ENCODE measurements at regions not wholly inside any gene's neighbourhood (a gene's known extent, or its start where the extent isn't known, plus 50 kb on each side); places are given as distances from the start of the nearest gene placed in this dataset.

DNA sequence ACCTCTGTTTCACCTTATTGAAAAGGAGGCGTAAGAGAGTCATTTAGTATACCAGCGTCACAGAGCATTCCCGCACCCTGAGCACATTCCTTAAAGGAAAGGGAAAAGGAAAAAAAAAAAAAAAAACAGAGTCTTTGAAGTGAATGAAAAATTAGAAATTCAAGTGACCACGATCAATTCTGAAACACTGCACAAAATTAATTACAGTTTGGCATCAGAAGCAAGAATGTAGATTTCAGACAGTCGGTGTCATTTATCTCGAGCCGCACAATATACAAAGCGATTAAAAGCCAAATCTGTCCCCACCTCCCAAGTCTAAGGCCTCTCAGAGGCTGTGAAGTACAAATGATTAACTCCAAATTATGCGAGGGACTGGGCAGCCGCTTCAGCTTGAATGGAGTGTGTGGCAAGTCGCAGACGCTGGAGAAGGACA is 173.7 kb upstream of the ZNF507 start:
- DNase-seq (ENCODE audit: low read depth, low spot score) = no peak

DNA sequence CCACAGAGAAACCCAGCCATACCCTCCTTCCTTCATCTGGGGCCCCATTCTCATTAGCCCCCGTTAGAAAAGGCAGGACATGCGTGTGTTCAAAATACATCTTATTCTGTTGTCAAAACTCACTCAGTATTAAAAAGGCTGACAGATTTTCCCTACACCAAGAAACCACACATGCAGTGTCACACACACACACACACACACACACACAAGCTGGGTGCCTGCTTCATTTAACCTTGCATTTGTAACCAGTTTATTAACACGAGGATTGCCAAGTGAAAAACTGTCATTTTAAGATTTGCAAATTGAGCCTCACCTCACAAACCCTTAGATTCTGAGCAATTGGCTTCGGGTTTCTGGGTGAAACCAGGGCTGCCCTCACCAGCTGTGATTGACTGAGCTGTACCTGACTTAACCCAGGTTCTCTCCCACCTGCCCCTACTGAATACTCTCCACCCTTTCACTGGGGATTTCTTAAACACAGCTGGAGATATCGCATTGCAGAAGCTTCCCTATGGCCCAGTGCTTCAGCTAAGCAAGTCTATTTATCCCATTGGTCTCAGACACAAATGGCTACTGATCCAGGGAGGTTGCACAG is 172.7 kb upstream of the ZNF507 start:
- no peak for DNase-seq (ENCODE audit: low read depth, low spot score)

DNA sequence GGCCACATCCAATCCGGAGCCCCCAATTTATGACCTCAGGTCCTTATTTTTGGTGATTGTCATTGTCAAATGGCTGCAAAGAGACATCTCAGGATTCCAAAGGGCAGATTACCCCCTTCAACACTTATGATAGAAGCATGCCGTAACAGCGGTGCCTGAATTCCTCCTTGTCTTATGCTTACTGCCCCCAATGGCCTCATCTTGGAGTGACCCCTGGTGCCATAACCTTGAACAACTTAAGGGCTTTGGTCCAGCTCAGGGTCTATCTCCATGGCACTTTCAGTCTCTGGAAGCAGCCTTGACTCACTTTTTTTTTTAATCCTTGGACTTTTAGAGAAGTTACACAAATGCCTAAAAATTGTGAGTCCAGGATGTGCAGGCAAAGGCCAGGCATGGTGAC is 171.6 kb upstream of the ZNF507 start:
- DNase-seq (ENCODE audit: low read depth, low spot score) = no peak

DNA sequence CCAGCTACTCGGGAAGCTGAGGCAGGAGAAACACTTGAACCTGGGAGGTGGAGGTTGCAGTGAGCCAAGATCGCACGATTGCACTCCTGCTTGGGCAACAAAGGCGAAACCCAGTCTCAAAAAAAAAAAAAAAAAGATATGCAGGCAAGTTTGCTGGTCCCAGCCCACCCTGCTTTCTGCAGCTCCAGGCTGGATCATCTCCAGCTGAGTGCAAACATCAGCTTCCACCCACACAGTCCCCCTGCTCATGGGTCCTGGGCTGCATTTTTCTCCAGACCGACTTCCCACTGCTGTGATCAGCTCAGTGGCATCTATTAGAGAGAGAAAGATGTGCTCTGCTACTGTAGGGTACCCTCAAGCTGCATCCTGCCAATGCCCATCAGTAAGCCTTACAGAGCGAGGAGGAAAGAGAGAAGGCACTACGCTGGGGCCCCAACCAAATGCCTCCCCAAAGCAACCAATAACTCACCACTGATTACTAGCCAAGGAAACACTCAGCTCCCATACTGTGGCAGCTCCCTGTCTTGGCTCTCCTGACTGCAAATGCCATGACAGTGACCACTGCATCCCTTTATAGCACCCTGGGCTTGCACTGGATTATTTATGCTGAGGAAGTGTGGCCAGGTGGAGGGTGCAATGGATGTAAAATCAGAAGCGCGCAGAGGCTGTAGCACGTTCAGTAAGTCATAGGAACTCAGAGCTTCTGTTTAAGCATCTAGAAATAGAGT is 170.9 kb upstream of the ZNF507 start:
- DNase-seq (ENCODE audit: low read depth, low spot score) = no peak

DNA sequence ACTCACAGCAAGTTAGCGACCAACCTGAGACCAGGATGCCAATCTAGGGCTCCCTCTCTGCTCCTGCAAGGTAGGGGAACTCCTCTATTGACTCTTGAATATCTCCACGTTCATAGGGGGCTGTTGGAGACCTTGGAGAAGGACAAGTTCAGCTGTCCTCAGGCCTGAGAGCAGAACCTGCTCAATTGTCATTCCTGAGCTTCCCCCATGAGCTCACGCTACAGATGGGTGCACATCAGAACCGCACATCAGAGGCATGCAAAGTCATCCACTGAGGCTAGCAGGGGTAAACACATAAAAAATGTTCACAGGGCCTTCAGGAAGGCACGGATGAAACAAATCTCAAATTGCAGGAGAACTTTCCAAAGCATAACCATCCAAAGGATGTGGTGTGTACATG is 168.8 kb upstream of the ZNF507 start:
- DNase-seq (ENCODE audit: low read depth, low spot score) = no peak

DNA sequence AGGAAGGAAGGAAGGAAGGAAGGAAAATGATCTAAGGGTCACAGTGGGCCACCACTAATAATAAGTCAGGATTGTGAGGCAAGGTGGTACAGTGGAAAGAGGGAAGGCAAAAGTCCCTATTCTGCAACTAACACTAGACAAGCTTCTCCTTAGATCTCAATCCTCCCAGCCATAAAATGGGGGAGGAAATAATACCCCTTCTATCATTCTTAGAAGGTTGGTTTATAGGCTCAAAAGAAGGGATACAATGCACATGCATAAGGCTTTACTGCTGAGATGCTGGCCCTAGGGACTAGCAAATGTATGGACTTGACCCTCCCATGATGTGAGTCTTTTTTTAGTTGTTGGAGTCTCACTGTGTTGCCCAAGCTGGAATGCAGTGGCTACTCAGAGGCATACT is 167.7 kb upstream of the ZNF507 start:
- DNase-seq (ENCODE audit: low read depth, low spot score) = no peak

DNA sequence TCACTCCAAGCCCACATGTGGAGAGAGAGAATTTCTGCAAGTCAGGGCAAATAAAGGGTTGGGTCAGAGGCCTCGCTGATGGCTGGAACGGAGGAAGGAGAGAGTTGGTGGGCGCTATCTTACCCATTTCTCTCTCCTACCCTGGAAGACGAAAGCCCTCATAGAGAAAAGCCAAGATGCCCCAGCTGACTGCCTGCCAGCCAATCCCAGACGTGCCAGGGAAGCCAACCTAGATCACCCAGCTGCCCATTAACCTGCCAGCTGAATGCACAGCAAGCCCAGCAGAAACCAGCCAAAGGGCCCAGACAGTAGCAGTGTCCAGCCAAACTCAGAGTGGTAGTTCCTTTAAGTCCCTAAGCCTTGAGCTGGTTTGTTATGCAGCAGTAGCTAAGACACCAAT is 167.0 kb upstream of the ZNF507 start:
- DNase-seq (ENCODE audit: low read depth, low spot score) = no peak

DNA sequence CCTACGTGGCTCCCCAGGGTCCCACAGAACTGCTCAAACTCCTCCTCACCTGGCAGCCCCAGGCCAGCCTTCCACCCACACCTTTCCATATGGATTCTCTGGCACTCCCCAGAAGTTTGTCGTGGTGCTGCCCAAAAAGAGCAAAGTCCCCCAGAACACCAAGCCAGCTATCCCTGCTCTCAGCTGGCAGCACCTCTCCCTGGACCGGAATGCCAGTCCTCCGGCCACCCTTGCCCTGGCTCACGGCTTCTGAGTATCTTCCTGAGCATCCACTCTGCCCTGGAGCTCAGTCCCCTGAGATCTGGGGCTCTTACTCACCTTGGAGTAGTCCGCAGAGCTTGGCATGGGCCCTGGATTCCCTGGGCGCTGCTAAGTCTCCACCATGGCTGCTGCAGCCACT is 166.5 kb upstream of the ZNF507 start:
- no peak for DNase-seq (ENCODE audit: low read depth, low spot score)

DNA sequence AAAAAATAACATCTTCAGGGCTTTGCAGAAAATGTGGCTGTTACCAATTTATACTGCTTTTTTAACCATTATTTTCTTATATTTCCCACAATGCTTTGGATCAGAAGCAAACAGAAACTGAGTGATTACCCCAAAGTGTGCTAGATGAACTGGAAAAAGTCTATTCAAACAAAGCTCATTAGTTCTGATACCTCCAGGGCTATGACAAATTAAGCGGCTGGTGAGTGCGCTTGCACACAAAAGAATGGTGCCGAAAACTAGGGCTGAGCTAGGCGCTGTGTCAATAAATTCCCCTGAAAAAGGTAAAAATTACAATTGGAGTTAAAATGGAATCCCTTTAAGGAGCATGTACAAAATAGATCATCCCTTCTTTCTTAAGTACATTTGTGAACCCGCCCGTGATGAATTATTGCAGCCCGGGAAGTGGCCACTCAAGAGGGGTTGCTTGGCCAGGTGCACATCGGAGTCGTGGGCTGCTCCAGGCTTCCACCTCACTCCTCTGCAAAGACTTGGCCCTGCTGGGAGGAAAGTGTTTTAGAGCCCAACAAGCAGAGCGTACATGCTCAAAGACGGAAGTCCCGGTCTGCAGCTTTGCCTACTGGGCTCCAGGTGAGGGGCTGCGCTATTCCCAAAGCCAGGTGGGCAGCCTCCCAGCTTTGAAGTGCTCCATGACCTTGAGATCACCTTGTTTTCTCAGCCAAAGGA is 164.0 kb upstream of the ZNF507 start:
- no peak for DNase-seq (ENCODE audit: low read depth, low spot score)

DNA sequence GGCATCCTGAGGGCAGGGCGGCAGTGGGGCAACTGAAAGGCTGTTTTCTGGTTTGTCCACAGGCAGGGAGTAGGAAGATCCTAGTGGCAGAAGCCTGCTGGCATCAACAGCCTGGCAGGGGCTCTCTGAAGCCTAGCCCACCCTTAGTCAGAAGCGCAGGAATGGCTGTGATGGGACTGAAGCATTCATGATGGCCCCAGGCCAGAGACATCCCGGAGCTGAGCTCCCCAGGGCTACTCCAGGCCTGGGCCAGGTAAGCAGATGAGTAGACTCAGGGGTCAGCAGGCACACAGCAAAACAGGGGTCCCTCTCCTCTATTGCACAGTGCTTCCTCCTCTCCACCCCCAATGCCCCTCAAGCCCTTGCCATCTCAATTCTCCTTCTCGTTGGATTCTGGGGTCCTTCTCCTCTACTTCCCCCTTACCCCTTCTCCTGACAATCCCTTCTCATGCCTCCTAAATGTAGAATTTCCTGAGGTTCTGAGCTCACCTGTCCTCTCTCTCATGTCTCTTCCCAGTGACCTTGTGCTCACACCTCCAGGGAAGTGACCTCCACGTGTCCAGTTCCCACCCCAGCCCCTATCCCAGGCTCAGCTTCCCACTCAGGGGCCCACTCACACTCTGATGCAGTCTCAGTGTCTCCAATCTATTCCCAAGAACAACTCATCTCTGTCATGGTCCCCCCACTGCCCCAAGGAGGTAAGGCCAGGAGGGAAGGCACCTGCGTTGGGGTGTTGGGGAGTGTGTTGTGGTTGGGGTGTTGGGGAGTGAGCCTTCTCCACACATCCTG is 158.7 kb upstream of the ZNF507 start:
- no peak for DNase-seq (ENCODE audit: low read depth, low spot score)

DNA sequence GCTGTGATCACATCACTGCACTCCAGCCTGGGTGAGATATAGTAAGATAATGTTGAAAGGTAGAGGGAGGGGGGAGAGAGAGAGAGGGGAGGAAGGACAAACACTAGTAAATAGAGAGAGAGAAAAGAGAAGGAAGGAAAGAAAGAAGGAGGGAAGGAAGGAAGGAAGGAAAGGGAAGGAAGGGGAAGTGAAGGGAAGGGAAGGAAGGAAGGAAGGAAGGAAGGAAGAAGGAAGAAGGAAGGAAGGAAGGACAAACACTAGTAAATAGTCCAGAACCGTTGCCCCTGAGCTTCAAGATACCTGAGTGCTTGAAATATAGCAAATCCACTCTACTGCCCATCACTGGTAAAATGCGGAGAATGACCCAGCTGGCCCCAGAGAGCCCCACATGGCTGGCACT is 156.5 kb upstream of the ZNF507 start:
- DNase-seq (ENCODE audit: low read depth, low spot score) = no peak

DNA sequence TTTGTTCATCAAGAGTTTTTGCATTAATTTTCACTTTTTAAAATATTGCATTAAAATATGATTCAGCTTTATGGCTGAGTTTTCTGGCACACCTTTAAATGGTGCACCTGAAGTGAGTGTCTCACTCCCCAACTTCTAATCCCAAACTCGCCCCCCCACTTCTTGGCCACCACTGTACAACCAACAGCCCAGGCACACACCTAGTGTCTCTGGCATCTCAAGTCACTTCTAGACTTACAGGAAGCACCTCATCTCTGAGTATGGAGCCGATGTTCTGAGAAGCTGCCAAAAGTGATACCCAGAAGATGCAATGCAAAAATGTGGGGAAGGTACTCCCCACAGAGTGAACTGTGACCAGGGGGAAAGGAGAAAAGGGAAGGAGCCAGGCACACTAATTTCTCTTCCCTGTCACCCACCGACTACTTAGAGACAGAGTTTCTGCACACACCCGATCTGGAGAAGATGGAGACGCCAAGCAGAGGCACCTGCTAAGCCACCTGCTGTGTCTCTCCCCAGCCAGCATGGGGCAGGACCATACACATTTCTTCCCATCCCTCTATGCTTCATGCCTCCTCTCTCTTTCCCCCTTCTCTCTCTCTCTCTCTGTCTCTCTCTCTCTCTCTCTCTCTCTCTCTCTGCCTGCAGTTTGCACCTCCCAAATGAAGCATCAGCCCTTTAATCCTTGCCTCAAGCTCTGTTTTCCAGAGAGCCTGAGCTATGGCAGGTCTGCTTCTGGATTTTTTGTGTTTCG is 155.3 kb upstream of the ZNF507 start:
- no peak for DNase-seq (ENCODE audit: low read depth, low spot score)

DNA sequence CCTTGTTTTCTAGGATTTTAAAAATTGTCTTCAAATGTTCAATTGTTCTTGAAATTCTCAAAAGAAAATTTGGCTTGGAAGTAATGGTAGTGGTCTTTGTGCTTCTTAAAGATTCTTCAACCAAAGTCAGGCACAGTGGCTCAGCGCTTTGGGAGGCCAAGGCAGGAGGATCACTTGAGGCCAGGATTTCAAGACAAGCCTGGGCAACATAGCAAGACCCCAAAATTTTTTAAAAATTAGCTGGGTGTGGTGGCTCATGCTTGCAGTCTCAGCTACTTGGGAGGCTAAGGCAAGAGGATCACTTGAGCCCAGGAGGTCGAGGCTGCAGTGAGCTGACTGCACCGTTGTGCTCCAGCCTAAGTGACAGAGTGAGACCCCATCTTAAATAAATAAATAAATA is 153.5 kb upstream of the ZNF507 start:
- no peak for DNase-seq (ENCODE audit: low read depth, low spot score)

DNA sequence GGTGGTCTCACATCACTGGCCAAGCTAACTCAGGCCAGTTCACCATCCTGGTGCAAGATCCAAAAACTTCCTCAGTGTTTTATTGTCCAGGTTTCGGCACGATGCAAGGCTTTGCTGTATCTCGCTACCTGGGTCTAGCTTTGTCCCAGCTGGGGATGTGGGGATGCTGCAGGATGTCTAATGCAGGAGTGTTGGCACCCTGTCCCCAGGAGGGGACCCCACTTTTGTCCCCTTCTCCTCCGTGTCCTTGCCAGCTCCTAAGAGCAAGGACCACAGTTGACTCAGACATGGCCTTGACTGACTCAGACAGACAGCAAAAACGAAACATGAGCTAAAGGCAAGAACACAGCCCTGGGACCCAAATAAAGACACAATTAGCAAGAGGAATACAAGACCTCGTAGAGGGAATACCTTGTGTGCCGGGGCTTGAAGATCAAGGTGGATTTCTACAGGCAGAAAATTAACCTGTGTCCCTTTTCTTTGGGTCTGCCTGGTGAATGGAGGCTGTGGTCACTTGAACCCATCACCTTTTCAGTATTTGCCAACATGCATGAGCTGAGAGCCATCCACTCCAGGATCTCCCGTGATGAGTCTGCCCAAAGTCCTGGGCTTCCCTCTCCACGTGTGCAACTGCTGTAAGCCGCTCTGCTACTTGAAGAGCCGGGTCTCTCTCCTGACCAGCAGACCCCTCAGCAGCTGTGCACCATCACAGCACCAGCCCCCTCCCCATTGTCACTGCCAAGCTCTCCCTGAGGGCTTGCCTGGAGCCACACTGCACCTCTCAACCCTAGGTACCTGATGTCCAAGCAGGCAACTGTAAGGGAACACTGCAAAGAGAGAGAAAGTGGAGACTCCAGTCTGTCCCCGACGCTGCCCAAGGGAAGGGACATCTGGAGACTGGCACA is 149.5 kb upstream of the ZNF507 start:
- DNase-seq (ENCODE audit: low read depth, low spot score) = no peak

DNA sequence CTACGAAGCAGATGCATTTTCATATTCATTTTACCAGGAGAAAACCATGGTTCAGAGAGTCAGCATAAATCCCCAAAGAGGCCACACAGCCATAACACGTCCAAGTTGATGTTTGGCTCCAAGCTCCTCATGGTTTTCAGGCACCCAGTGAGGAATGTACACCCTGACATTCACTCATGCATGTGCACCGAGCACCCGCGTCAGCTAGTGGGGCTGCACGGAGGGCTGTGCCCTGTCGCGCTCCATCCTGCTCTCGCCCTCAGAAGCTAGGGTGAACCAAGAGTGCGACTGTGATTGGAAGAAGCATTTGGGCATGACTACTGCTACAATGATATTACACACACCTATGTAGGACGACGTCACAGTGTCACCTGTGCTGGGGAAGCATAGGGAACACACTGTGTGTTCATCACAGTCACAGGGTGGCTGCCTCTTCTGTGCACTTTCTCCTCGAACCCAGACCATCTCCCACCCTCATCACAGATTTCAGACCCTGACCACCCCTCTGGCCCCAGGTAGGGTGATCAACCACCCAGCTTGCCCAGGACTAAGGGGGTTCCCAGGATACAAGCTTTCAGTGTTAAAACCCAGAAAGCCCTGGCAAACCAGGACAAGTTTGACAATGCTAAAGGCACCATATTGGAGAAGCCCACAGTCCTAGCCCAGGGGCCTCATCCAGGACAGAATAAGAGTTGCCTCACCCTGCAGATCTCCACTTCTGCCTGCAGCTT is 148.6 kb upstream of the ZNF507 start:
- no peak for DNase-seq (ENCODE audit: low read depth, low spot score)

DNA sequence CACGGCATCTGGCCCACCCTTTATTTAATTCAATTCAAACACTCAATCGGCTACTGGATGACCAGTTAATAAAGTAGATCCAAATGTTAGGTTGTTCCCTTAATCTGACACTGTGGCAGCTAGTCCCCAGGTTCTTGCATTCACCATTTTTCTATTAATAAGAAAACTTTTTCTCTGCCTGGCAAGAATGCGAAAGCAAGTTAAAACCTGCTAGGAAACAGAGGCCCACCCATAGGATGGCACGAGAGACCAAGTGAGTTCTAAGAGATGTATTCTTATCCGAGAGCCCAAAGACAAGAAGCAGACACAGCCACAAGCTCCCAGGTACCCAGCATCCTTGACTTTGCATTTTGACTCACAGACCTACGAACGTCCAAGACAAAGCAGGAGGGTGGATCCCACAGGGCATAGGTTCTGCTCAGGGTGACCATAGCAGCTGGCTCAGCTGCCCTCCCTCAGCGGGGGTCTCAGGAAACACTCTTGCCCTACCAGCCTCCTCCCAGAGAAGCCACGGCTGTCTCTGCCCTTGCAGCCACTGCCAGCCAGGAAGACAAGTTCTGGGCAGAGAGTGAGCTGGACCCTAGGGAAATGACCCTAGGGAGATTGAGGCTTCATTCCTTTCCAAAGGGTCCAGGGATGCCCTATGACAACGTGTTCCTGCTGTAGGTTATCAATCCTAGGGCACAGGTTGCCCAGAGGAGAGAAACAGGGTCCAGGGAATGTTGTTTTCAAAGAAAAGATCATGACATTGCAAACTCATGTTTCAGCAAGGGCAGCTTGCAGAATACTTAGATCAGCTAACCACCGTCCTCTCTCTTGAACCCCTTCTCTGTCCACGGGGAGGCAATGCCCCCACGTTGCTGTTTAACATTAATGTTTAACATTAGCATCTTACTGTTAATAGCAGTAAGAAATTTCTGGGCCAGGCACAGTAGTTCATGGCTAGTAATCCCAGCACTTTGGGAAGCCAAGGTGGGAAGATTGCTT is 147.2 kb upstream of the ZNF507 start:
- no peak for DNase-seq (ENCODE audit: low read depth, low spot score)

DNA sequence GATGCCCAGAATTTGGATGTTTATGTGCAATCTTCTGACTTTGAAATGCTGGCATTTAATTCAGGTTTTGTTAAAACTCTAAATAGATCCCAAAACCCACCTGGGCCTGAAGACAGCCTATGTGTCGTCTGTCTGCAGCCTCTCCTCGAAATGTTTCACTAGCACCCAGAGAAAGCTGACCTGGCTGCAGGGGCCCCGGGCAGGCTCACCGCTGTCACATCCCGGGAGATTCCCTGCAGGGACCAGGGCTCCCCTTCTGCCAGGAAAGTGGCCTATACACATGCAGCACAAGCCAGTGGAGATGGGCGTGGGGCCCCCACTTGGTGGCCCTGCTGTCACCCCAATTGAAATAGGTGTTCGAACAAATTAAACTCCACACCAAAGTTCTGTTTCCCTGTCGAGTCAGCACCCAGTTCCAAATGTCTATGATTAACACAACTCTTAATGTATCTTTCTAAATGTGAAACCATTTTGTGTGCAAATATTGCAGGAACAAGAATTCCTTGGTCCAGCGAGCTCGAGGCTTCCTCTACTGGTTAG is 145.8 kb upstream of the ZNF507 start:
- DNase-seq (ENCODE audit: low read depth, low spot score) = no peak

DNA sequence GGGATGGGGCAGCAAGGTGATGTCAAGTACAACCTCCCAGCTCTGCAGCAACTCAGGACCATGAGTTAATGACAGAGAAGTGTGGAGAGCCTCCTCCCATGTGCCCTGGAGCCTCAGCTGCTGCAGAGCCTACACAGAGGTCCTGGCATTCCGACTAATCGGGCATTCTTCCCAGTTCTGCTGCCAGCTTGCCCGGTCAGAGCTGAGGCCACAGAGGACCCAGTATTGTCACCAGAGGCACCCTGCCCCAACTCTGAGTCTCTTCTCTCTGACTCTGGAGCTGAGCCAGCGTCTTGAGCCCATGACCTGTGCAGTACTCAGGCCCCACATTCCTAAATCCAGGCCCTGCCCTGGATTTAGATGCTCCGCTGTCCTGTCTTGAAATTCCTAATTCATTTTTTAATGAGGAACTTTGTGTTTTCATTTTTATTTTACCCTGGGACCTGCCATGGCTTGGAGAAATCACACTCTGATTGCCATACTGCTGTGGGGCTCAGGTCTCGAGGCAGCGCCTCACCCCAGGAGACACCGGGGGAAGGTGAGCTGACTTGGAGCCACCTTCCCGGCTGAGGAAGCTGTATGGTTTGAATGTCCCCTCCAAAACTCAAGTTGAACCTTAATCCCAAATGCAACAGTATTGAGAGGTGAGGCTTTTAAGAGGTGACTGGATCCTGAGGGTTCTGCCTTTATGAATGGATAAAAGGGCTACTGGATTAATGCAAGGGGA is 144.9 kb upstream of the ZNF507 start:
- no peak for DNase-seq (ENCODE audit: low read depth, low spot score)
